HG03095 (cell line): ENCODE measurements at regions not wholly inside any gene's neighbourhood (a gene's known extent, or its start where the extent isn't known, plus 50 kb on each side); places are given as distances from the start of the nearest gene placed in this dataset.
"Not testable (repeated sequence)": the region's sequence is repeated elsewhere in the genome, so short reads cannot be mapped to it uniquely, and the experiment has no call there.

Experiments used
- ATAC-seq: cut with Tn5 transposase; IDR thresholded peaks from one replicate; pipeline ENCODE4 v1.9.1; 2021; ENCODE audit warnings: moderate library complexity; ENCODE audit not compliant: unreplicated experiment

DNA sequence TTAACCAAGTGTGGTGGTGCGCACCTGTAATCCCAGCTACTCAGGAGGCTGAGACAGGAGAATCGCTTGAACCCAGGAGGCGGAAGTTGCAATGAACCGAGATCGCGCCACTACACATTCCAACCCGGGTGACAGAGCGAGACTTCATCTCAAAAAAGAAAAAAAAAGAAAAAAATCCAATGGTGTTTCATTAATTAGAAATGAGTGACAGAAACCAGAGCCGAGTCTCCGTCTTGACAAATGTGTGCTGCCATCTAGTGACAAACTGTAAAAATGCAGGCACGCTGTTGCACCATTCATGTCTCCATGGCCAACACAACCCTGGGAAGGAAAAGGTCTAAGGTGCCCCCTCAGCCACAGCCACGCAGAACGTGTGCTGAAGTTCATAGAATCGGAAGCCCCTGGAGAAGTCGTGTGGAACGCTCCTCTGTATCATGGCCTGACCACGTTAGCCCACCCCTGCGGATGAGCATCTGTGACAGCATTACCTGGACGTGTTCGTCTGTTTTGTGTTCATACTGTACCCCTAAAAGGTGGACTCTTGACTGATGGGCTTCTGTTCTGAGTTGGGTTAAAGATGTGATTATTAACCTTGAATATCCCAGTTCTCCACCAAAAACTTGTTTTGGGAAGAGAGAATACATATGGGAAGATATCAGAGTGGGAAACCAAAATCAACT, 94.9 kb downstream of the LYZL2 start:
- no peak for ATAC-seq

DNA sequence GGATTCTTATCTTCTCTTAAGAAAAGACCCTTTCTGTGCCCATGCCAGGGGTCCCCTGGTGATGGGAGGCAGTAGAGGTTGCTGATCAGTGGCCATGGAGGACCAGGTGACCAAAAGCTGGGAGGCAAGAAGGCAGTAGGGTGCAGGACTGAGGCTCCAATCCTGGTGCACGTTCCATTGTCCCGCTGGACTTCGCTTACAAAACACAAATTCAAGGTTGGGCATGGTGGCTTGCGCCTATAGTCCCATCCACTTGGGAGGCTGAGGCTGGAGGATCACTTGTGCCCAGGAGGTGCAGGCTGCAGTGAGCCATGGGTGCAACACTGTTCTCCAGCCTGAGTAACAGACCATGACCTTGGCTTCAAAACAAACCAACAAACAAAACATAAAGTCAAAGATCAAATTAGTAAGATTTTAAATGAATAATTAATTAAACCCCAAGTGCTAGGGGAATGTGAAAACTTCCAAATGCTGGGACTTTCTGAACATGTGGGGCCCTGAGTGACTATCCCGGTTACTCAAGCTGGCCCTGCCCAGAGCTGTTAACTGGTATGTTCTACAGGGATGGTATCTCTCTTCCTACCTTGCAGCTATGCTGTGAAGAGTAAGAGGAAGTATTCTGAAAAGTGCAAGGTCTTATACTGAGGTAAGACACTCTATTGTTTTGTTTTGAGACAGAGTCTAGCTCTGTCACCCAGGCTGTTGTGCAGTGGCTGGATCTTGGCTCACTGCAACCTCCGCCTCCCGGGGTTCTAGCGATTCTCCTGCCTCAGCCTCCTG, 97.6 kb downstream of the LYZL2 start:
- no peak for ATAC-seq

DNA sequence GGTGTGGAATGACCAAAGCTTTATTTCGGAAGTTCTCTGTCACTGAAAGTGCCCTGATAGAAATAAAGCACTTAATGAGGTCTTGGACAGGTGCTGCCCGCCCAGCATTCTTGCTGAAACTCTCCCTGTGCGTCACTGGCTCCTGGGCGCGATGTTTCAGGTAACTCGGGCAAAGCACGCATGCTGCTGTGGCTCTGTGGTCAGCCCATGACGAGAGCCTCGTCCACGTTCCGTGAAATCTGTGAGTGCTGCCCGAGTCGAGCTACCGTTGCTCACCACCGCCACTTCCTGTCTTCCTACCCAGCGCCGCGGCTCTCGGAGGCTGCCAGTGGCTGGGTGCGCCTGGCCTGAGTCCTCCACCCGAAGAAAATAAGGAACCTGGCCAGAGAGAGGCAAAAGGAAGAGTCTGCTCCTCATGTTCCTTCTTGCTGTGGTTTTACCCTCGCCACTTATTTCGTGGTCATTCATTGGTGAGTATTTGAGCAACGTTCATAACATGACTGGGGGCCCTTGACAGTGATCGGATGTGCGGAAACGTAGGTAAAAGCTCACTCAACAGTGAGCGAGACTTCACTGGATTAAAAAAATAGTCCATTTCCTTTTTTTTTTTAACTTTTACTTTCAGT, 95.5 kb downstream of the MAP3K8 start:
- ATAC-seq = peak; percentile 75

DNA sequence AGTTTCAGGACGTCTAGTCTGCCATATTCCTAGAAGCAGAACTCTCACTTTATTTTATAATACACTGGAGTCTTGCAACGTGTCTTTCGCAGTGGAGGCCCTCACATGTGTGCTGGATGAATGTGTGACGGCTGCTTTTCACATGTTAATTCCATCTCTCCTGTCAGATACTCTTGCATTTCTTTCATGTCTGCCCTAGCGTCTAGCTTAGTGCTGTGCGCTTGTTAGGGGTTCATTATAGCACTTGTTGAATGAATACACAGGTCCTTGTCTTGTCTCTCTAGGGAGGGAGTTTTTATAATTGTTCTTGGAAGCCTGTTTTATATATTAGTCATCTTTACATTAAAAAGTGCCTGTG, 94.4 kb downstream of the MAP3K8 start:
- ATAC-seq = no peak

DNA sequence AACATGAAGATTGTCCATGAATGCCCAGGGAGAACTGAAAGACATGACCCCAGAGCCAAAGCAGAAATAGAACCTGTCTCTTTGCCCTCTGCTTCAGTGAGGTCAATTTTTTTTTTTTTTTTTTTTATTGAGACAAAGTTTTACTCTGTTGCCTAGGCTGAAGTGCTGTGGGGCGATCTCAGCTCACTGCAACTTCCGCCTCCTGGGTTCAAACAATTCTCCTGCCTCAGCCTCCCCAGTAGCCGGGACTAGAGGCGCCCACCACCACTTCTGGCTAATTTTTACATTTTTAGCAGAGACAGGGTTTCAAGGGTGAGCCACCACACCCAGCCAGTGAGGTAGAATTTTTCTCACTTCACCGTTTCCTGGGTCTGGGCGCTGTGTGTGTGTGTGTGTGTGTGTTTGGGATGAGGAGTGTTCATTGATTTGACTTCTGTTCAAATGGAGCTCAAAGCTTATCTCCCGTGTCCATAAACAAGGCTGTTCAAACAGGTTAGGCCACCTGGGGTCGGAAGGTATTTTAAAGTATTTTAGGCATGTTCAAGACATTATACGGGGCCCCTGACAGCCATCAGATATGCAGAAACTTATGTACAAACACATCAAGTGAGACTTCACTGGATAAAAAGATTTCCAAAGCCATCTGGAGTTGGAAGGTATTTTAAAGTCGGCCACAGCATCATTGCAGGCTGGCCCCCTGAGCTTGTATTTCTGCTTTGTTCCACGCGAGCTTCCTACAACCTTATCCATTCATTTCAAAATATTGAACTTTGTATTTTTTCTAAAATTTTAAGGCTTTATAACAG, 93.8 kb downstream of the MAP3K8 start:
- no peak for ATAC-seq

GRCh38 chr10:30522661-30523078, 88.7 kb downstream of the MAP3K8 start:
- not testable (repeated sequence) for ATAC-seq

GRCh38 chr10:30518907-30519306, 84.9 kb downstream of the MAP3K8 start:
- ATAC-seq = no peak
